Esophagus muscularis mucosa (tissue), 4 donors: ENCODE measurements at regions not wholly inside any gene's neighbourhood (a gene's known extent, or its start where the extent isn't known, plus 50 kb on each side); places are given as distances from the start of the nearest gene placed in this dataset.

ENCODE experiments used
- DNase-seq: peaks from one replicate; pipeline ENCODE4 v3.0.0-alpha.2; 2017; ENCODE audit errors: extremely low spot score
- H3K27ac ChIP-seq, 4 donors: fragments of 200-600 bp; sonication (generic); replicated peaks in 1 of 4; 1 replicate in 3 of 4; 2 replicates in 1 of 4; pipeline ENCODE4 v1.5.1; 2016 to 2019; ENCODE audit warnings: mild to moderate bottlenecking in 1 of 4
- H3K27me3 ChIP-seq, 4 donors: fragments of 200-600 bp; sonication (generic); one replicate each; pipeline versions ENCODE4 v1.5.1 to v1.6.0; 2016 to 2019
- H3K36me3 ChIP-seq, 4 donors: fragments of 200-600 bp; sonication (generic); one replicate each; pipeline ENCODE4 v1.5.1; 2016 to 2019
- H3K4me1 ChIP-seq, 4 donors: fragments of 200-600 bp; sonication (generic); one replicate each; pipeline ENCODE4 v1.5.1; 2016 to 2019
- H3K4me3 ChIP-seq, 4 donors: fragments of 200-600 bp; sonication (generic); 1 replicate in 2 of 4; 2 replicates in 2 of 4; pipeline ENCODE4 v1.5.1; 2016 to 2019; ENCODE audit warnings: mild to moderate bottlenecking in 4 of 4, moderate library complexity in 1 of 4
- H3K9me3 ChIP-seq, 4 donors: fragments of 200-600 bp; sonication (generic); 1 replicate in 3 of 4; 2 replicates in 1 of 4; pipeline ENCODE4 v1.5.1; 2016 to 2019
- EP300 ChIP-seq: sonication (generic); formaldehyde crosslinking; IDR thresholded peaks from one replicate; pipeline ENCODE4 v1.6.1; 2017; ENCODE audit warnings: antibody characterized with exemption
- POLR2A ChIP-seq: fragments of 450-650 bp; IDR thresholded peaks from one replicate; pipeline ENCODE4 v1.6.1; 2017; ENCODE audit warnings: antibody characterized with exemption, moderate library complexity, mild to moderate bottlenecking, low read depth
- POLR2AphosphoS5 ChIP-seq, 2 donors: sonication (generic); formaldehyde crosslinking; IDR thresholded peaks; one replicate each; pipeline ENCODE4 v1.6.1; 2017; ENCODE audit warnings: antibody characterized with exemption in 2 of 2
- WGBS: methylation state at CpG from one replicate; pipeline ENCODE4 v1.1.5; 2018; 5-methylcytosine and 5-hydroxymethylcytosine counted together
- intact Hi-C: fragments of 100-400 bp; cut with DNase I; formaldehyde crosslinking; loops from one replicate; pipeline ENCODE4 v1.15.1; 2023
- TF ChIP-seq, protein P1 (sequence below), 3 experiments: fragments of 200-600 bp in 2 of 3; fragments of 450-650 bp in 1 of 3; sonication (generic) in 2 of 3; IDR thresholded peaks; one replicate each; pipeline ENCODE4 v1.5.1; 2017 to 2019; ENCODE audit warnings: antibody characterized with exemption in 3 of 3, mild to moderate bottlenecking in 2 of 3, moderate library complexity in 1 of 3

DNA sequence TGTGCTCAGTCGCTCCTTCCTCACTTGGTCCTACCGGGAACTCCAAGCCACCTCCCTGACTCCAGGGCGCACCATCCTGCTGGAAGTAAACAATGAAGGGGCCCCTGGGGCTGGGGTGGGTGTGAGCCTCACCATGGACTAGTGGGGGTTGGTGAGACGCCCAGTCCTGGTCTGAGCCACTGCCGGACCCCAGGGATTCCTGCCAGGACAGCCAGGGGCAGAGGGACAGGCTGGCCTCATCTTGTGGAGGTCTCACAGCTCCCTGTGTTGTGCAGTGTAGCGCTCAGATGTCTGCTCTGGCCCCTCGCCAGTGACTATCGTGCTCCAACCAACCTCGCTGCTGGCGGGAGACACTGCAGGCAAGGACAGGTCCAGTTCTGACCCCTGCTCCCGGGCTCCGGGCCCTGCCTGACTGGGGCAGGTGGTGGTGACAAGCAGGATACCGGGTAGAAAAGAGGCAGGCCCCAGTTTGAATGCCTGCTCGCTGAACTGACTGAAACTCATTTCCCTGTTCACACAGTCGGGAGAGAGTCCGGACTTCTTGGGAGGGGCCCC lies 1021.4 kb downstream of the BRD1 start:
- H3K27ac ChIP-seq = no peak overlapping the region
- no peaks in the 10 kb centered on the region for H3K9me3 ChIP-seq
- no peaks in the 10 kb centered on the region for H3K36me3 ChIP-seq
- intact Hi-C loops = no loop called here
- H3K27me3 ChIP-seq = peaks cover 0 to 45% (median 0%) of the 10 kb centered on the region in 4 donors
- H3K4me1 ChIP-seq = no peaks in the 10 kb centered on the region
- no peak for DNase-seq
- TF ChIP-seq EP300 (no peak), POLR2A (no peak), POLR2AphosphoS5 (IDR thresholded peaks at IDR 0.05) (no peak)
- TF ChIP-seq, protein P1, sequence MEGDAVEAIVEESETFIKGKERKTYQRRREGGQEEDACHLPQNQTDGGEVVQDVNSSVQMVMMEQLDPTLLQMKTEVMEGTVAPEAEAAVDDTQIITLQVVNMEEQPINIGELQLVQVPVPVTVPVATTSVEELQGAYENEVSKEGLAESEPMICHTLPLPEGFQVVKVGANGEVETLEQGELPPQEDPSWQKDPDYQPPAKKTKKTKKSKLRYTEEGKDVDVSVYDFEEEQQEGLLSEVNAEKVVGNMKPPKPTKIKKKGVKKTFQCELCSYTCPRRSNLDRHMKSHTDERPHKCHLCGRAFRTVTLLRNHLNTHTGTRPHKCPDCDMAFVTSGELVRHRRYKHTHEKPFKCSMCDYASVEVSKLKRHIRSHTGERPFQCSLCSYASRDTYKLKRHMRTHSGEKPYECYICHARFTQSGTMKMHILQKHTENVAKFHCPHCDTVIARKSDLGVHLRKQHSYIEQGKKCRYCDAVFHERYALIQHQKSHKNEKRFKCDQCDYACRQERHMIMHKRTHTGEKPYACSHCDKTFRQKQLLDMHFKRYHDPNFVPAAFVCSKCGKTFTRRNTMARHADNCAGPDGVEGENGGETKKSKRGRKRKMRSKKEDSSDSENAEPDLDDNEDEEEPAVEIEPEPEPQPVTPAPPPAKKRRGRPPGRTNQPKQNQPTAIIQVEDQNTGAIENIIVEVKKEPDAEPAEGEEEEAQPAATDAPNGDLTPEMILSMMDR (IDR thresholded peaks at IDR 0.05) = no peak
- 57% methylated on average over 6 of the region's 16 CpGs for WGBS
- no peak overlapping the region for H3K4me3 ChIP-seq

DNA sequence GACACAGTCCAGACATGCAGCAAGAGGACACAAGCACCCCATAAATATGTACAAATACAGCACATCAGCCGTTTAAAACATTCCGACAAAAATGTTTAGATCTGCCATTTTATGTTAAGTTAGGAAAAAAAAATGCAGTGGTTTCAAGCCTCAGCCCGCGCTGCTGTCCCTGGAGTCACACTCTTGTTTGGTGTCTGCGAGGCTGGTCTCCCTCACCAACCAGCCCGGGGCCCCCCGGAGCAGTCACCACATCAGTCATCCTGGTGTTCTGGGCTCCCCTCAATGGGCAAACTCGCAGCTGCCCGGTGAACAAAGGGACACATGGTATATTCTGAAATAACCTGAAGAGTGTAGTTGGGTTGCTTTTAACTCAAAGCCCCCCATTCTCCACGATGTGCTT lies 1022.2 kb downstream of the BRD1 start:
- no peak overlapping the region for H3K4me3 ChIP-seq
- intact Hi-C loops = no loop called here
- H3K9me3 ChIP-seq = no peaks in the 10 kb centered on the region
- H3K4me1 ChIP-seq = no peaks in the 10 kb centered on the region
- DNase-seq = no peak
- TF ChIP-seq EP300 = no peak
- TF ChIP-seq POLR2A = no peak
- TF ChIP-seq, protein P1 (IDR thresholded peaks at IDR 0.05) = no peak
- no peak for TF ChIP-seq POLR2AphosphoS5 (IDR thresholded peaks at IDR 0.05)
- no peak overlapping the region for H3K27ac ChIP-seq
- H3K27me3 ChIP-seq = peaks cover 0 to 48% (median 0%) of the 10 kb centered on the region in 4 donors
- WGBS = 87% methylated on average over 10 of the region's 10 CpGs
- no peaks in the 10 kb centered on the region for H3K36me3 ChIP-seq

DNA sequence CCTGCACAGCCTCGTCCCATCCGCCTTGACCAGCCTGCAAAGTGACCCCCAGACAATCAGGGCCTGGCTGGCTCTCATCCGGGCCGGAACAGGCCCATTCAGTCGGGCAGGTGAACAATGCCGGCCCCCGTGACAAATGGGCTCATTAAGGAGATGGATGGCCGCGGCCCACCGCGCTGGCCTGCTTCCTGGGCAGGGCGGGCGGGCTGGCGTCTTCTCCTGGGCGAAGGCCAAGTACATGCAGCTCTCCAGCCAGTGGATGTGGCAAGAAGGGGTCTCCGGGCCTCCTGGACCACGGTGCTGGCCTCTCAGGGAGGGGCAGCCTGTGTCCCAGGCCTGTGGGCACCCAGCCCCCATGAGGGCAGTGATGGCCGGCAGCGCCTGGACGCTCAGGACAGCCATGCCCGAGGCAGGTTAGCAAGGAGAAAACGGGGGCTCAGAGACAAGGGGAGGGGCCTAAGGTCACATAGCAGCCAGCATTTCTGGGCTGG lies 1022.8 kb downstream of the BRD1 start:
- DNase-seq = no peak
- no peaks in the 10 kb centered on the region for H3K9me3 ChIP-seq
- WGBS = 57% methylated on average over 13 of the region's 22 CpGs
- no peak overlapping the region for H3K4me3 ChIP-seq
- no peak overlapping the region for H3K27ac ChIP-seq
- H3K36me3 ChIP-seq = no peaks in the 10 kb centered on the region
- H3K4me1 ChIP-seq = no peaks in the 10 kb centered on the region
- no peak for TF ChIP-seq POLR2A
- TF ChIP-seq POLR2AphosphoS5 (IDR thresholded peaks at IDR 0.05) = no peak
- TF ChIP-seq, protein P1 (IDR thresholded peaks at IDR 0.05) = no peak
- TF ChIP-seq EP300 = no peak
- intact Hi-C loops = no loop called here
- H3K27me3 ChIP-seq = peaks cover 0 to 50% (median 0%) of the 10 kb centered on the region in 4 donors

DNA sequence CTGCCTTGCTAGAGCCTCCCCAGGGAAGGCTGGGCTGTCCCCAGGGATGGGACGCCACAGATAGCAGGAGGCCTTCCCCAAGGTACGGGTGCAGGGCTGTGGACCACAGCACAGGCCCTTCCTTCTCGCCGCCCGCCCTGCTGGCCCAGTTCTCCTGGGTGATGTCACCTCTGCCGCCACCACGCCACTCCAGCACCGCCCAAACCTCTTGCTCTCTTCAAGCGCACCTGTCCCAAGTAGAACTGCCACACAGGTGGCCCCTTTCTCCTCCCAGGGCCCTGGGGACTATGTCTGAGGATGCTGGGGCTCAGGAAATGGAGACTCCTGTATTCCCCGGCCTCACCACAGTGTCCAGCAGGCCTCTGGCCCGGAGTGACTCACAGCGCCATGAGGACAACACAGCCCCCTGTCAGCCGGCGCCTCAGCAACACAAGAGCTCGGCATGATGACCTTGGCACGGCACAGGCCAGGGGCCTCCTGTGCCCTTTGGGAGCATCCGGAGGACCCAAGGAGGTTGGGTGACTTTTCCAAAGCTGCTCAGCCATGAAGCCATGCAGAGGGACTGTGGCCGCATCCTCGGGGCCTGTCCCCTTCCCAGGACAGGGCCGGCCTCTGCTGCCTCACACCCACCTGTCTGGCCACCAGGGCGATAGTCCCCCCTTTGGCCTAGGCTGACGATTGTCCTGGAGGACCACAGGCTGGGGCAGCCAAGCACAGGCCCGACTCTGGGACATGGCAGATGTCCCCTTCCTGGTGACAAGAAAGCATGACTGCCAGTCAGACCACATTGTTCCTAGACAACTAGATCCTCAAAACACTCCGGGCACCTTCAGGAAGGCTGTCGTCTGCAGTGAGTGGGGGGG lies 1023.5 kb downstream of the BRD1 start:
- H3K9me3 ChIP-seq = no peaks in the 10 kb centered on the region
- no peak for DNase-seq
- H3K36me3 ChIP-seq = no peaks in the 10 kb centered on the region
- no peak for TF ChIP-seq EP300
- H3K27me3 ChIP-seq = peaks cover 0 to 55% (median 0%) of the 10 kb centered on the region in 4 donors
- 93% methylated on average over 19 of the region's 25 CpGs for WGBS
- no peak overlapping the region for H3K27ac ChIP-seq
- no peak overlapping the region for H3K4me3 ChIP-seq
- no peaks in the 10 kb centered on the region for H3K4me1 ChIP-seq
- intact Hi-C loops = no loop called here

DNA sequence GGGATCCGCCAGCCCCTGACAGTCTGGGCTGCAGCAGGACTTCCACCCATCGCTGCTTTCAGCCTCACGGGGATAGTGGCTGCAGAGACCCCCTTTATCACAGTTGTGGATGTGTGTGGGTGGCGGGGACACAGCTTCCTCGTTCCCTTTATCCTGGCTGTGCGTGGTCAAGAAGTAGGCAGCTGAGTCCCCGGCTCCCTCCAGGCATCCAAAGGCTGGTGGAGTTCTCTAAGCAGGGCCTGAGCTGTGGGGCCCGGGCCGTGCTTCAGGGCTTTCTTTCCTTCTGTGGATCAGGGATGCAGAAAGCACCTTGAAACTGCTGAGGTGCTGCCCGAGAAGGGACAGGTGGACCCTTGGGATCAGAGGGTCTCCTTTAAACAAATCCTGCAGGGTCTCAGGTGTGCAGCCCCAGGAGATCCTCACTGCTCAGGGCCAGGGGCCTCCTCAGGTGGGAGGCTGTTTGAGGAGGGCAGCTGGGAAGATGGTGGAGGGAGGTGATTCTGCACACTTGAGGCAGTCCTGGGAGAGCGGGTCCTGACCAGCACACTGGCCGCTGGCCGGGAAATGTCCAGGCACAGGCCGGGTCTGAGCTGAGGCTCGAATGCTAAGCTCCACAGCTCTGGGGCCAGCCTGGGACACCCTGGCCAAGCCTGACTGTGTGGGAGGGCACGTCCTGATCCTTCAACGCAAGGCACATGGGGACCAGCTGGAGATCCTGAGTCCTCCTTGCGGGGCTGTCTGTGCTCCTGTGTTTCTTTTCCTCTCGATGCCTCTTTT lies 1024.3 kb downstream of the BRD1 start:
- H3K36me3 ChIP-seq = no peaks in the 10 kb centered on the region
- 81% methylated on average over 6 of the region's 19 CpGs for WGBS
- DNase-seq = no peak
- TF ChIP-seq, protein P1 (IDR thresholded peaks at IDR 0.05) = no peak
- no peak for TF ChIP-seq POLR2A
- TF ChIP-seq POLR2AphosphoS5 (IDR thresholded peaks at IDR 0.05) = no peak
- TF ChIP-seq EP300 = no peak
- no peak overlapping the region for H3K4me3 ChIP-seq
- peaks cover 0 to 59% (median 0%) of the 10 kb centered on the region in 4 donors for H3K27me3 ChIP-seq
- intact Hi-C loops = no loop called here
- H3K27ac ChIP-seq = no peak overlapping the region
- no peaks in the 10 kb centered on the region for H3K9me3 ChIP-seq
- H3K4me1 ChIP-seq = no peaks in the 10 kb centered on the region
